ENCODE measurements at regions not wholly inside any gene's neighbourhood (a gene's known extent, or its start where the extent isn't known, plus 50 kb on each side); places are given as distances from the start of the nearest gene placed in this dataset.

- no peak for TF ChIP-seq CTCF (conservative IDR thresholded peaks at IDR 0.05)
- no peak for TF ChIP-seq ZFX (IDR thresholded peaks at IDR 0.05)
Observed at GRCh38 chr6:145538989-145539388, 196.3 kb downstream of the EPM2A start.

All from C4-2B (cell line).